ENCODE measurements at regions not wholly inside any gene's neighbourhood (a gene's known extent, or its start where the extent isn't known, plus 50 kb on each side); places are given as distances from the start of the nearest gene placed in this dataset.

- Histone ChIP-seq H3K27ac (no peak overlapping the region), H3K9me3 (no peaks in the 10 kb centered on the region), H3K4me3 (no peak overlapping the region), H3K27me3 (peaks cover 0 to 25% of the 10 kb centered on the region in 2 donors), H3K4me1 (no peaks in the 10 kb centered on the region), H3K36me3 (no peaks in the 10 kb centered on the region)
- no peak for DNase-seq
- no peak for ATAC-seq
- no peak for TF ChIP-seq CTCF (IDR thresholded peaks at IDR 0.05)
- intact Hi-C loops (cut with DNase I) = no loop called here
Observed at GRCh38 chr12:4969405-4969804, 59.7 kb downstream of the KCNA1 start.

- ATAC-seq (no peak), DNase-seq (no peak)
- no peak overlapping the region for H3K4me3 ChIP-seq
- intact Hi-C loops (cut with DNase I) = no loop called here
- no peaks in the 10 kb centered on the region for H3K4me1 ChIP-seq
- no peaks in the 10 kb centered on the region for H3K36me3 ChIP-seq
- H3K27ac ChIP-seq = no peak overlapping the region
- peaks cover 0 to 46% of the 10 kb centered on the region in 2 donors for H3K27me3 ChIP-seq
- no peak for TF ChIP-seq CTCF (IDR thresholded peaks at IDR 0.05)
- no peaks in the 10 kb centered on the region for H3K9me3 ChIP-seq
Observed at GRCh38 chr12:4974217-4974616, 64.5 kb downstream of the KCNA1 start.

- no peak overlapping the region for H3K4me3 ChIP-seq
- intact Hi-C loops (cut with DNase I) = no loop called here
Observed at GRCh38 chr12:4975574-4975973, 65.9 kb downstream of the KCNA1 start.

GRCh38 chr12:4977102-4977501 is 66.6 kb upstream of the KCNA5 start:
- TF ChIP-seq CTCF (IDR thresholded peaks at IDR 0.05) = no peak
- Histone ChIP-seq H3K4me3 (no peak overlapping the region), H3K27me3 (peaks cover 0 to 51% of the 10 kb centered on the region in 2 donors), H3K4me1 (no peaks in the 10 kb centered on the region), H3K36me3 (no peaks in the 10 kb centered on the region), H3K9me3 (no peaks in the 10 kb centered on the region), H3K27ac (no peak overlapping the region)
- DNase-seq (no peak), ATAC-seq (no peak)
- intact Hi-C loops (cut with DNase I) = no loop called here

More at GRCh38 chr12:4975574-4975973, 65.9 kb downstream of the KCNA1 start:
- no peaks in the 10 kb centered on the region for H3K9me3 ChIP-seq
- DNase-seq (peak in 1 of 4 donors; percentile 74), ATAC-seq (peak; percentile 70)
- no peak for TF ChIP-seq CTCF (IDR thresholded peaks at IDR 0.05)
- no peak overlapping the region for H3K27ac ChIP-seq
- no peaks in the 10 kb centered on the region for H3K36me3 ChIP-seq
- H3K27me3 ChIP-seq = peaks cover 0 to 48% of the 10 kb centered on the region in 2 donors
- no peaks in the 10 kb centered on the region for H3K4me1 ChIP-seq

- no peak for TF ChIP-seq CTCF (IDR thresholded peaks at IDR 0.05)
- DNase-seq = no peak
- no peak overlapping the region for H3K4me3 ChIP-seq
Observed at GRCh38 chr12:4978737-4979136, 64.9 kb upstream of the KCNA5 start.

More at GRCh38 chr12:4978737-4979136, 64.9 kb upstream of the KCNA5 start:
- ATAC-seq = no peak
- peaks cover 0 to 60% of the 10 kb centered on the region in 2 donors for H3K27me3 ChIP-seq
- no peaks in the 10 kb centered on the region for H3K36me3 ChIP-seq
- H3K27ac ChIP-seq = no peak overlapping the region
- no peaks in the 10 kb centered on the region for H3K4me1 ChIP-seq
- no peaks in the 10 kb centered on the region for H3K9me3 ChIP-seq
- intact Hi-C loops (cut with DNase I) = no loop called here
